ENCODE measurements at regions not wholly inside any gene's neighbourhood (a gene's known extent, or its start where the extent isn't known, plus 50 kb on each side); places are given as distances from the start of the nearest gene placed in this dataset.
A peak's percentile ranks its signal among the peaks of the same experiment; 100 is the strongest.
"Not testable (repeated sequence)": the region's sequence is repeated elsewhere in the genome, so short reads cannot be mapped to it uniquely, and the experiment has no call there.

- Histone ChIP-seq H3K27ac (no peak overlapping the region), H3K4me3 (no peak overlapping the region)
These were observed 92.4 kb upstream of the B3GAT2 start for GRCh38 chr6:71049198-71049770.

GRCh38 chr6:71053475-71053874 lies 96.6 kb upstream of the B3GAT2 start:
- H3K4me3 ChIP-seq: no peak overlapping the region
- no peak overlapping the region for H3K27ac ChIP-seq

GRCh38 chr6:71056656-71057055 lies 99.8 kb upstream of the B3GAT2 start:
- H3K27ac ChIP-seq: no peak overlapping the region
- H3K4me3 ChIP-seq: no peak overlapping the region

- Histone ChIP-seq H3K27ac (no peak overlapping the region), H3K4me3 (no peak overlapping the region)
These were observed 109.3 kb upstream of the B3GAT2 start for GRCh38 chr6:71066153-71066552.

GRCh38 chr6:71067816-71068215 lies 111.0 kb upstream of the B3GAT2 start:
- Histone ChIP-seq H3K4me3 (no peak overlapping the region), H3K27ac (no peak overlapping the region)

- H3K27ac ChIP-seq: no peak overlapping the region
- H3K4me3 ChIP-seq: no peak overlapping the region
These were observed 115.6 kb upstream of the B3GAT2 start for GRCh38 chr6:71072508-71072907.

- H3K27ac ChIP-seq: no peak overlapping the region
These were observed 120.8 kb upstream of the B3GAT2 start for GRCh38 chr6:71077655-71078054.

GRCh38 chr6:71079677-71080076 lies 122.8 kb upstream of the B3GAT2 start:
- peak overlapping the region in 1 of 21 experiments; percentile 16 for H3K27ac ChIP-seq
- H3K4me3 ChIP-seq: no peak overlapping the region

More at GRCh38 chr6:71077655-71078054, 120.8 kb upstream of the B3GAT2 start:
- no peak overlapping the region for H3K4me3 ChIP-seq

- Histone ChIP-seq H3K4me3 (no peak overlapping the region), H3K27ac (peak overlapping the region in 1 of 21 experiments; percentile 16)
These were observed 123.3 kb upstream of the B3GAT2 start for GRCh38 chr6:71080133-71080532.

GRCh38 chr6:71080826-71081225 lies 124.0 kb upstream of the B3GAT2 start:
- peak overlapping the region in 2 of 21 experiments; percentile 1 to 20 for H3K27ac ChIP-seq
- no peak overlapping the region for H3K4me3 ChIP-seq

GRCh38 chr6:71082033-71082650 lies 125.3 kb upstream of the B3GAT2 start:
- Histone ChIP-seq H3K27ac (peak overlapping the region in 8 of 21 experiments; percentile 19 to 54 (median 32)), H3K4me3 (peak overlapping the region in 1 of 7 experiments; percentile 14)

GRCh38 chr6:71083308-71083820 lies 126.5 kb upstream of the B3GAT2 start:
- peak overlapping the region in 1 of 21 experiments; percentile 51 for H3K27ac ChIP-seq

GRCh38 chr6:71088166-71088565 lies 131.3 kb upstream of the B3GAT2 start:
- Histone ChIP-seq H3K4me3 (no peak overlapping the region), H3K27ac (no peak overlapping the region)

More at GRCh38 chr6:71083308-71083820, 126.5 kb upstream of the B3GAT2 start:
- H3K4me3 ChIP-seq: no peak overlapping the region

GRCh38 chr6:71090217-71090616 lies 133.4 kb upstream of the B3GAT2 start:
- Histone ChIP-seq H3K27ac (no peak overlapping the region), H3K4me3 (no peak overlapping the region)

- H3K4me3 ChIP-seq: no peak overlapping the region
- H3K27ac ChIP-seq: no peak overlapping the region
These were observed 134.3 kb upstream of the B3GAT2 start for GRCh38 chr6:71091167-71091566.

GRCh38 chr6:71091956-71092355 lies 135.1 kb upstream of the B3GAT2 start:
- Histone ChIP-seq H3K4me3 (no peak overlapping the region), H3K27ac (no peak overlapping the region)

GRCh38 chr6:71097264-71097663 lies 140.4 kb upstream of the B3GAT2 start:
- not testable (repeated sequence) for H3K4me3 ChIP-seq, H3K27ac ChIP-seq

GRCh38 chr6:71099649-71100048 lies 142.8 kb upstream of the B3GAT2 start:
- no peak overlapping the region for H3K4me3 ChIP-seq
- no peak overlapping the region for H3K27ac ChIP-seq

GRCh38 chr6:71103130-71103529 lies 146.3 kb upstream of the B3GAT2 start:
- H3K27ac ChIP-seq: no peak overlapping the region
- H3K4me3 ChIP-seq: no peak overlapping the region

- Histone ChIP-seq H3K4me3 (no peak overlapping the region), H3K27ac (no peak overlapping the region)
These were observed 146.8 kb upstream of the B3GAT2 start for GRCh38 chr6:71103641-71104040.

GRCh38 chr6:71106276-71106675 lies 149.4 kb upstream of the B3GAT2 start:
- Histone ChIP-seq H3K27ac (no peak overlapping the region), H3K4me3 (no peak overlapping the region)

Measured in skin epidermis (tissue), 12 donors.